ENCODE measurements at regions not wholly inside any gene's neighbourhood (a gene's known extent, or its start where the extent isn't known, plus 50 kb on each side); places are given as distances from the start of the nearest gene placed in this dataset.

DNA sequence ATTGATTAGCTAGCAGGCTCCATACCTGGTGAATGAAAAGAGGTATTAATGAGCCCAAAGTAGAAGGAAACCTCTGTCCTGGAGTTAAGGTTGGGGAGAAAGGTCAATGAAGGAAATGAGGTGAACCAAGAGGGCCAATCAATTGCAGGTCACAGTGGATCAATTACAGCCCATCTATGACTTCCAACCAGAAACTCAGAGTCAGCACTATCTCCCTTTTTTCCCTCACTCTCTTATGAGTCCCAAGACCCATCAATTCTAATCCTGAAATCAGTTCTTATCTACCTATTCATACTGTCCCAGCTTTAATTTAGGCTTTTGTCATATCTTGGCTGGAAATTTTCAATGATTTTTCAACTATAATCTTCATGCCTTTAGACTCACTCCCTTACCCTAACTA, 433.2 kb upstream of the PKN2 start:
- H3K9me2 ChIP-seq (ENCODE audit: insufficient read depth, low read length) = 0 out of 2 replicates have a peak, but pooled peaks cover 3% of the 10 kb centered on the region
- no peak overlapping the region for H2AFZ ChIP-seq (ENCODE audit: low read length)
- no peaks in the 10 kb centered on the region for H3K79me2 ChIP-seq (ENCODE audit: insufficient read depth, low read depth, low read length)
- no peaks in the 10 kb centered on the region for H4K20me1 ChIP-seq (ENCODE audit: insufficient read depth, low read length)
- POLR2A ChIA-PET = no interaction called here
- no TSS peak for BruUV-seq (replicated peaks)
- CTCF ChIA-PET (ENCODE audit: unreplicated experiment) = no interaction called here
- H3K9me3 ChIP-seq (ENCODE audit: low read length) = no peaks in the 10 kb centered on the region
- intact Hi-C loops (cut with micrococcal nuclease; ENCODE audit: unreplicated experiment) = no loop called here
- no peak overlapping the region for H3K4me2 ChIP-seq (ENCODE audit: low read length)
- DNase-seq (ENCODE audit: low spot score) = no peak
- H3K4me1 ChIP-seq (ENCODE audit: insufficient read depth, low read length, poor library complexity, severe bottlenecking) = no peaks in the 10 kb centered on the region
- no peak overlapping the region for H3K27ac ChIP-seq (ENCODE audit: low read depth, low read length, poor library complexity, severe bottlenecking)
- TF ChIP-seq EZH2phosphoT487 (IDR thresholded peaks at IDR 0.05; ENCODE audit: borderline replicate concordance, low read depth, low read length) = no peak
- TF ChIP-seq, protein P1, sequence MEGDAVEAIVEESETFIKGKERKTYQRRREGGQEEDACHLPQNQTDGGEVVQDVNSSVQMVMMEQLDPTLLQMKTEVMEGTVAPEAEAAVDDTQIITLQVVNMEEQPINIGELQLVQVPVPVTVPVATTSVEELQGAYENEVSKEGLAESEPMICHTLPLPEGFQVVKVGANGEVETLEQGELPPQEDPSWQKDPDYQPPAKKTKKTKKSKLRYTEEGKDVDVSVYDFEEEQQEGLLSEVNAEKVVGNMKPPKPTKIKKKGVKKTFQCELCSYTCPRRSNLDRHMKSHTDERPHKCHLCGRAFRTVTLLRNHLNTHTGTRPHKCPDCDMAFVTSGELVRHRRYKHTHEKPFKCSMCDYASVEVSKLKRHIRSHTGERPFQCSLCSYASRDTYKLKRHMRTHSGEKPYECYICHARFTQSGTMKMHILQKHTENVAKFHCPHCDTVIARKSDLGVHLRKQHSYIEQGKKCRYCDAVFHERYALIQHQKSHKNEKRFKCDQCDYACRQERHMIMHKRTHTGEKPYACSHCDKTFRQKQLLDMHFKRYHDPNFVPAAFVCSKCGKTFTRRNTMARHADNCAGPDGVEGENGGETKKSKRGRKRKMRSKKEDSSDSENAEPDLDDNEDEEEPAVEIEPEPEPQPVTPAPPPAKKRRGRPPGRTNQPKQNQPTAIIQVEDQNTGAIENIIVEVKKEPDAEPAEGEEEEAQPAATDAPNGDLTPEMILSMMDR (conservative IDR thresholded peaks at IDR 0.05; ENCODE audit: low read length) = no peak
- no peak overlapping the region for H3K4me3 ChIP-seq (ENCODE audit: low read depth, low read length, poor library complexity, severe bottlenecking)
- H3K36me3 ChIP-seq (ENCODE audit: insufficient read depth, low read length) = no peaks in the 10 kb centered on the region

DNA sequence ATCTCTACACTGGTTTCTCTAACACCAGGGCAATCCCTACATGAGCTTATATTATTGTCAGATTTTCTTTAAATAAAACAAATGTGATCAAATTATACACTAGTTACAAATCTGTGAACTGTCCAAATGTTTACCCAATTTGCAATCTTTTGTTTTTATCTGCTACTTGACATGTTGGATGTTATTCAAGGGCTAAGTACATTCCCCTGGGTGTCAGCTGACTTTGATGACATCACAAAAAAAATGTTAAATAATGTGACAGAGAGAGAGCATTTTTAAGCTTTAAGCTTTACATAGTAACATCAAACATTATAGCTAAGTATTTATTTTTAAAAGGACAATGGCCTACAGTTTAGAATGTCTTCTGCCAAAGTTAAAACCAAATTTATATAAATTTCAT, 431.3 kb upstream of the PKN2 start:
- Histone ChIP-seq H3K36me3 (ENCODE audit: insufficient read depth, low read length) (no peaks in the 10 kb centered on the region), H2AFZ (ENCODE audit: low read length) (no peak overlapping the region), H3K4me2 (ENCODE audit: low read length) (no peak overlapping the region), H4K20me1 (ENCODE audit: insufficient read depth, low read length) (no peaks in the 10 kb centered on the region), H3K79me2 (ENCODE audit: insufficient read depth, low read depth, low read length) (no peaks in the 10 kb centered on the region), H3K4me3 (ENCODE audit: low read depth, low read length, poor library complexity, severe bottlenecking) (no peak overlapping the region), H3K27ac (ENCODE audit: low read depth, low read length, poor library complexity, severe bottlenecking) (no peak overlapping the region), H3K4me1 (ENCODE audit: insufficient read depth, low read length, poor library complexity, severe bottlenecking) (no peaks in the 10 kb centered on the region), H3K9me2 (ENCODE audit: insufficient read depth, low read length) (0 out of 2 replicates have a peak, but pooled peaks cover 3% of the 10 kb centered on the region), H3K9me3 (ENCODE audit: low read length) (no peaks in the 10 kb centered on the region)
- DNase-seq (ENCODE audit: low spot score) = no peak
- TF ChIP-seq, protein P1 (conservative IDR thresholded peaks at IDR 0.05; ENCODE audit: low read length) = no peak
- TF ChIP-seq EZH2phosphoT487 (IDR thresholded peaks at IDR 0.05; ENCODE audit: borderline replicate concordance, low read depth, low read length) = no peak
- ChIA-PET CTCF (ENCODE audit: unreplicated experiment) (no interaction called here), POLR2A (interaction anchor here (0.9 kb wide), 1 partner anchor 189 kb away, joined by 3 read pairs; no protein-coding TSS in a partner anchor)
- intact Hi-C loops (cut with micrococcal nuclease; ENCODE audit: unreplicated experiment) = no loop called here
- no TSS peak for BruUV-seq (replicated peaks)

DNA sequence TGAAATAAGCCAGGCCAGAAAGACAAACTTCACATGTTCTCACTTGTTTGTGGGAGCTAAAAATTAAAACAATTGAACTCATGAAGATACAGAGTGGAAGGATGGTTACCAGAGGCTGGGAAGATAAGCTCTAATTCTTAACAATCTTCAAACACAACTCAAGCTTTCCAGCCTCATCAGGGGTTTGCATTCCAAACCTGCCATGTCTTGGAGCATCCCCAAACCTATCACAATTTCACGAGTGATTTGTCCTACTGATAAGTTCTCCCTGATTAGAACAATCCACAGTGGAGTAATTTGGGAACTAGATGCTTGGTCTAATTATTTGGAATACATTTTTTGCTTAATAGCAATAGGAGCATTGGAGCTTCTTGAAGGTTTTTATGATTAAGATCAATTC, 418.5 kb upstream of the PKN2 start:
- no peak overlapping the region for H3K4me3 ChIP-seq (ENCODE audit: low read depth, low read length, poor library complexity, severe bottlenecking)
- DNase-seq (ENCODE audit: low spot score) = no peak
- no peaks in the 10 kb centered on the region for H3K9me3 ChIP-seq (ENCODE audit: low read length)
- BruUV-seq (replicated peaks) = no TSS peak
- H2AFZ ChIP-seq (ENCODE audit: low read length) = no peak overlapping the region
- ChIA-PET POLR2A (interaction anchor here (0.9 kb wide), 1 partner anchor 11 kb away, joined by 3 read pairs; no protein-coding TSS in a partner anchor), CTCF (ENCODE audit: unreplicated experiment) (no interaction called here)
- H4K20me1 ChIP-seq (ENCODE audit: insufficient read depth, low read length) = no peaks in the 10 kb centered on the region
- no peaks in the 10 kb centered on the region for H3K79me2 ChIP-seq (ENCODE audit: insufficient read depth, low read depth, low read length)
- no peaks in the 10 kb centered on the region for H3K36me3 ChIP-seq (ENCODE audit: insufficient read depth, low read length)
- H3K9me2 ChIP-seq (ENCODE audit: insufficient read depth, low read length) = no peaks in the 10 kb centered on the region
- no peaks in the 10 kb centered on the region for H3K4me1 ChIP-seq (ENCODE audit: insufficient read depth, low read length, poor library complexity, severe bottlenecking)
- no peak overlapping the region for H3K4me2 ChIP-seq (ENCODE audit: low read length)
- H3K27ac ChIP-seq (ENCODE audit: low read depth, low read length, poor library complexity, severe bottlenecking) = no peak overlapping the region
- intact Hi-C loops (cut with micrococcal nuclease; ENCODE audit: unreplicated experiment) = no loop called here
- no peak for TF ChIP-seq EZH2phosphoT487 (IDR thresholded peaks at IDR 0.05; ENCODE audit: borderline replicate concordance, low read depth, low read length)
- TF ChIP-seq, protein P1 (conservative IDR thresholded peaks at IDR 0.05; ENCODE audit: low read length) = no peak

All from OCI-LY7 (cell line).